Keratinocyte (primary cell): ENCODE measurements at regions not wholly inside any gene's neighbourhood (a gene's known extent, or its start where the extent isn't known, plus 50 kb on each side); places are given as distances from the start of the nearest gene placed in this dataset.

Experiments used
- EZH2 ChIP-seq: IDR thresholded peaks from one replicate; pipeline ENCODE4 v1.6.1; 2012; ENCODE audit warnings: inconsistent platforms, mild to moderate bottlenecking, low read length, moderate library complexity
- TF ChIP-seq, protein P1 (sequence below), 3 experiments: IDR thresholded peaks in 1 of 3; conservative IDR thresholded peaks in 1 of 3; optimal IDR thresholded peaks in 1 of 3; 2 replicates in 2 of 3; 3 replicates in 1 of 3; pipeline versions ENCODE3 to v1.5.1; 2011; ENCODE audit warnings: low read length in 3 of 3, mild to moderate bottlenecking in 3 of 3, moderate library complexity in 2 of 3, control low read depth in 1 of 3, inconsistent platforms in 1 of 3; ENCODE audit not compliant: insufficient read depth in 2 of 3; ENCODE audit errors: extremely low read depth in 1 of 3

DNA sequence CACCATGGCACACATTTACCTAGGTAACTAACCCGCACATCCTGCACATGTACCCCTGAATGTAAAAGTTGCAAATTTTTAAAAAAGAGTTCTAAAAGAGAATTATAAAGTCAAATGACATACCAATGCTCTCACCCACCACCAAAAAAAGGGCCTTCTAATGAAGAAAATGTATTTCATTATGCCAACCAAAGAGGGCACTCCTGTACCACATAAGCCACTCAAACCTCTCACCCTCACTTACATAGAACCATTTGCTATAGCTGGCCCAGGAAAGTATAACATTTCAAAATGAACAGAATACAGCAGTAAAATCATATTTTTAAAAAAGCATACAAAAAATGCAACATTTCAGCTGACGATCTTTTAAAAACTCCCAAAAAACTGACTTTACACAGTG lies 241.5 kb upstream of the PKDCC start:
- TF ChIP-seq, protein P1, sequence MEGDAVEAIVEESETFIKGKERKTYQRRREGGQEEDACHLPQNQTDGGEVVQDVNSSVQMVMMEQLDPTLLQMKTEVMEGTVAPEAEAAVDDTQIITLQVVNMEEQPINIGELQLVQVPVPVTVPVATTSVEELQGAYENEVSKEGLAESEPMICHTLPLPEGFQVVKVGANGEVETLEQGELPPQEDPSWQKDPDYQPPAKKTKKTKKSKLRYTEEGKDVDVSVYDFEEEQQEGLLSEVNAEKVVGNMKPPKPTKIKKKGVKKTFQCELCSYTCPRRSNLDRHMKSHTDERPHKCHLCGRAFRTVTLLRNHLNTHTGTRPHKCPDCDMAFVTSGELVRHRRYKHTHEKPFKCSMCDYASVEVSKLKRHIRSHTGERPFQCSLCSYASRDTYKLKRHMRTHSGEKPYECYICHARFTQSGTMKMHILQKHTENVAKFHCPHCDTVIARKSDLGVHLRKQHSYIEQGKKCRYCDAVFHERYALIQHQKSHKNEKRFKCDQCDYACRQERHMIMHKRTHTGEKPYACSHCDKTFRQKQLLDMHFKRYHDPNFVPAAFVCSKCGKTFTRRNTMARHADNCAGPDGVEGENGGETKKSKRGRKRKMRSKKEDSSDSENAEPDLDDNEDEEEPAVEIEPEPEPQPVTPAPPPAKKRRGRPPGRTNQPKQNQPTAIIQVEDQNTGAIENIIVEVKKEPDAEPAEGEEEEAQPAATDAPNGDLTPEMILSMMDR (optimal IDR thresholded peaks at IDR 0.05 in 1 of 3, IDR thresholded peaks at IDR 0.05 in 1 of 3, conservative IDR thresholded peaks at IDR 0.05 in 1 of 3; ENCODE audit: extremely low read depth in 1 of 3, insufficient read depth in 2 of 3, low read length in 3 of 3), result no peak
- TF ChIP-seq EZH2, result no peak
